NOMO-1 treated with DMSO at 0.1 percent for 48 hours (cell line): ENCODE measurements at regions not wholly inside any gene's neighbourhood (a gene's known extent, or its start where the extent isn't known, plus 50 kb on each side); places are given as distances from the start of the nearest gene placed in this dataset.
"Not testable (repeated sequence)": the region's sequence is repeated elsewhere in the genome, so short reads cannot be mapped to it uniquely, and the experiment has no call there.

Experiments
- DNase-seq: peaks from one replicate; lab custom pipeline; 2025; ENCODE audit not compliant: unreplicated experiment; lab: John Stamatoyannopoulos, UW

DNA sequence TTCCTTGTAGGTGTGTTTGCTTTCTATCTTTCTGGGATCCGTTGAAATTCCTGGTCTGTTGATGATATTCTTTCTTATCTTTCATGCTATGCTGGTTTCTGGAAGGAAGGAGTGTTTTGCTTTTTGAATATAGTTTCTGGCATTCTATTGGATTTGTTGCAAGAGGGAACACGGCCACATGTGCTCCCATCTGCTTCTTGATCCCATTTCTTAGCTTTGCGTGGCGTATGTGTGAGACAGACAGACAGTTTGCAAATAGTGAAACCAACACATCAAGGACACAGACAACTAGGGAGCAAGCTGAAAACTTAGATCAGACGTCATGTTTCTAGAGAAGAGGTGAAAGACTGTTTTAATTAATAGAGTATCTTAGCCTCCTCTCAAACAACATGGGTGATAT is 261.9 kb upstream of the PUDP start:
- DNase-seq = no peak

DNA sequence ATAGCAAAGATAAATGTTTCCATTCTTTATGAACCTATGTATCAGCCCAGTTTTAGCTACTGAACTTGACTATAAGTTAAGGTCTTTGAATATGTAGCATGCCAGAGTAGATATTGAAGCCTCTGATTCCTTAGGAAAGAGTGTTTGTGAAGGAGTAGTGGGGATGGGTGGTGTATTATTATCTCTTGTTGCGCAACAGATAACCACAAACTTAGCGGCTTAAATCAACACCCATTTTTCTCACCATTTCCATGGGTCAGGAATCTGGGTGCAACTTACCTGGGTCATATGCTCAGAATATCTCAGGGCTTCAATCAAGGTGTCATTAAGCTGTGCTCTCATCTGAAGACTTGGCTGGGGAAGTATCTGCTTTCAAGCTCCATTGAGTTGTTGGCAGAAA is 251.4 kb upstream of the PUDP start:
- DNase-seq = no peak

DNA sequence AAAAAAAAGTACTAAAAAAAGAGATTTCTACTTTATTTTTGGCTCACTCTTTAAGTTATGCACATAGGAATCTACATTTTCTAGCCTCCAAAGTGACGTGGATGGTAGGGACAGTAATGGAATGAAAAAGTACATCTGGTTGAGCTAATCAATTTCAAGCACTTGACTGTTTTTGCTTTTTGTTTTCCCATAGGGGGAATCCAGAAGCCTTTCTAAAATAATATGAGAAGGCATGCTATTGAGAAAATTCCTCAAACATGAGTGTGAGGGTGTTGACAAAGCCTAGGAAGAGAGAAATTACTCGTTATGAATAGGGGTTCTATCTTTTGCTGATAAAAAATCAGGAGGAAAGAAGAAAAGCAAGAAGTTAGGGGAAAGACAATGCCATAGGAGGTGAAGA is 242.5 kb upstream of the PUDP start:
- no peak for DNase-seq

DNA sequence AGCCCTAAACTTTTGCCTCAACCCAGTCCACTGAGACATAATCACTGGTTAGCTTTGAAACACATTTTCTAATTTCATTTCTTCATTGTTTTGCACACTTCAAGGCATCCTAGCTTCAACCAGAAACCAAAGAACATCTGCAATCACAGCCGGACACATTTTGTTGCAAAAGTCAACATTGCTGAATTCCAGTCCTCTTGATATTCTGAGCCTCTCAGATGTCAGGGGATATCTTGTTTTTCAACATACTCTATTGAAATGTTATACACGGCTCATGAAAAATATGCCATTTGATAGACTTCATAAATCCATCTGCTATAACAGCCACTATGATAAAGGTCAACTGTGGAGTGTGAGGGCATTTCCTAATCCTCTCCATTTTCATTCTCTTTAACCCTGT is 241.6 kb upstream of the PUDP start:
- DNase-seq = no peak

DNA sequence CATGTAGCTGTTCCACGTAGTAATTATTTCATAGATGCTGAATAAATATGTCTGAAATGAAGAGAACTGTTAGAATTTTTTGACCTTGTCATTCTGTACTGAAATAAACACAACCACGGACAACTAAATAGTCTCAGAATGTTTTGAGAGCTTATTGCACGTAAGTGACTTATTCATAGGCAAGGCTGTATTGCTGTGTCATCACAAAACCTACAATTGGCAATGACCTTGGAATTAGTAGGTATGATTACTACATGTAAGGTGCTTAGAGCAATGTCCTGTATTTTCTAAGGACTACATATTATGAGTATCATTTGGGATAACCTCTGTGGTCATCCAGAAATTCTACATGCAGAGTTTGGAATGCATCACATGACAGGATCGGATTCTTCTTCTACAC is 237.2 kb upstream of the PUDP start:
- no peak for DNase-seq

DNA sequence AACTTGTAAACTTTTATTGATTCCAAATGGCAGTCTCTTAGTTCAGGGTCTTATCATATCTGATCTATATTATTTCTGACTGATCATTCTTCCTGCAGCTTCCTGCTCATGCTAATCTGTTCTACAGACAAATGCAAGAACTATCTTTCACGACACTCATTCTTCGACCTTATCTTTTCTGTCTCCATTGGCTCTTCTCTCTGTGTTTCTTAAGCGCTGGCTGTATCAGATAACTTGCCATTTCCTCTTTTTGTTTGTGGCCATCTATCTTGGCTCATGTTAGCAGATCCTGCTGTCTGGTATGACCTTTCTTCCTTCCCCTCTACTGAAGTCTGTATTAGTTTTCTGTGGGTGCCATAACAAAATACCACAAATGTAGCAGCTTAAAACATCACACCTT is 230.5 kb upstream of the PUDP start:
- DNase-seq = peak; percentile 59

DNA sequence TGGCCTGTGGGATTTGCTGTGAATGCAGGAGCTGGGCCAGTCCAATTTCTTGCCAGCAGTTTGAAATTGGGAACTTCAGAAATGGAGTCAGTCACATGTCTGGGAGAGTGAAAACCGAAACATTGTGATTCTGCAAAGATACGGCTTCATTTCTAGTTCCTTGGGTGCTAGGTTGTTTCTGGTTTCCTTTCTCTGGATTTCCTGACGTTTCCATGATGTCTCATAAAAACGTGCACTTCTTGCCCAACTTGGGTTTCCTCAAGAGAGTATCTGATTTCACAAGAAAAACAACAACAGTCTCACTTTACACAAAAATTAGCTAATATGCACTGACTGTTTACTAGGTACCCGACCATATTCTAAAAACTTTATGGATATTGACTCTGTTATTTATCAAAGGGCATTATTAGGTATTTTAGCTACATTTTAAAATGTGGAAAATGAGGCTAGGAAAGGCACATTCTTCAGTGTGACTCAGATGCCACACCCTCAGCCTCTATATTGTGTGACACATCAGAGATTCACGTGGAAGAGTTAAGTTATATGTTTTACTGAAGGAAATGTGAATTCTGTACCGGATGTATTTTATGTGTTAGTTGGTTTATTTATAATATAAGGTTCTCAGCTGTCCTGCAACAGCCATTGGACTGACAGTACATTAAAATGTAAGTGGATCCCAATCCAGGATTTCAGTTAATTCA is 225.0 kb upstream of the PUDP start:
- peak; percentile 42 for DNase-seq

DNA sequence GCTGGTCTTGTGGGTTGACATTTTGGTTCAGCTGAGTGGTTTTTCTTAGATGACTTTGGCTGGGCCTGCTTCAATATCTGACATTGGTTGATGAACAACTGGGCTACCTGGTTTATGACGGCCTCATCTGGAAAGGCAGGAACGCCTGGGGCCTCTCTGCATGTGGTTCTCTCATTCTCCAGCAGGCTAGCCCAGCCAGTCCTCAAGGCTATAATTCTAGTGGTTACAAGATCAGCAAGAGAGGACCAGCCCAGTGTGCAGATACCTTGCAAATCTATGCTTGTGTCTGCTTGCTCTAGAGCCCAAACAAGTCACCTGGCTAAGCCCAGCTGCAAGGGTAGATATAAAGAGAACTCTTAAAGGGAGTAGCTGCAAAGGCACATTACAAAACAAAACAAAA is 214.2 kb upstream of the PUDP start:
- no peak for DNase-seq

DNA sequence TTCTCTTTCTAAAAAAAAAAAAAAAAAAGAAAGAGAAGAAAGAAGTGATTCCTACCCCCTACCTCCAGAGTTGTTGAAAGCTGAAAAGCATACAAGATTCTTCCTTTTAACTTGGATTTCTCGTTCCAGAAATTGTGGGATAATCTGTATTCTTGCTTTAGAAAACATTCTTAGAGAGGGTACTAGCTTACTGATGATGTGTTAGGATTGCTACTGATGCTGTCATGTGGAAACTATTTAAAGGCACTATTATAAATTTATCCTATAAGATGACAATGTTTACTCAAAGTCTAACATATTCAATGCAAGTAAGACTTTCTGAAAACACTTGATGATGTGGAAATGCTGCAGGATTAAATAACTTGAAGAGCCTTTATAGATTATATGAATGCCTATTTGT is 204.0 kb upstream of the PUDP start:
- DNase-seq = no peak

DNA sequence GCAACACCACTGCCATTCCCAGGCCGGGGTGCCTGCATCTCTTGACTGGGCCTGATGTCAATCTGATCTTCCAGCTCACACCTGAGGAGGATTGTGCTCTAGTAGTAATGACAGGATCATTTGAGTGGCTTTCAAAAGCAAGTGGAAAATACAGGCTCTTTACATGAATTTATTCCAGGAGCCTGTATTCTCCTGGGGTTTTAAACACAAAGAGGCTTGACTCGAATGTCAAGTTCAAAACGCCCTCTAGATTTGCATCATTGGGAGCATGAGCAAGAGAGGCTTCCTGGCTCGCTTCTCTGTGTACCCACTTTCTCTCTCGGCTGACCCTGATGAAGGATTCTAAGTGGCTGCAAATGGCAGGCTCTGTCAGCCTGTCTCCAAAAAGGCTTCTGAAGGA is 199.5 kb upstream of the PUDP start:
- DNase-seq = no peak

DNA sequence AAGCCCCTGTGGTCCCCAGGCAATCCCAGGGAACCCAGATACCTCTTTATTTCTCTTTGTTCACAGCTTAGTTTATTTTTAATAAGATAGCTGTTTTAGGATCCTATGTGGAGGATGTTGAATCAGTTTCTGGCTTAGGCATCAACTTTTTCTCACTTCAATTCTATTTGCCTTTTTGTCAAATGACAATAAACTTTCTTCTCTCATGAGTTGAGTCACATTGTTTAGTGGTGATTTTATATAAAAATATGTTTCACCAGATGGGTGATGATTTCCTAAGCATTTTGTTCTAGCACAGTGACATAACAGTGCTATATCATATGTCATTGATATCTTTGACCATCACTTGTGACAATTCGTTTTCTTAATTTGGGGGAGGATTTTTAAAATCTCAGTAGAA is 198.1 kb upstream of the PUDP start:
- DNase-seq = no peak

DNA sequence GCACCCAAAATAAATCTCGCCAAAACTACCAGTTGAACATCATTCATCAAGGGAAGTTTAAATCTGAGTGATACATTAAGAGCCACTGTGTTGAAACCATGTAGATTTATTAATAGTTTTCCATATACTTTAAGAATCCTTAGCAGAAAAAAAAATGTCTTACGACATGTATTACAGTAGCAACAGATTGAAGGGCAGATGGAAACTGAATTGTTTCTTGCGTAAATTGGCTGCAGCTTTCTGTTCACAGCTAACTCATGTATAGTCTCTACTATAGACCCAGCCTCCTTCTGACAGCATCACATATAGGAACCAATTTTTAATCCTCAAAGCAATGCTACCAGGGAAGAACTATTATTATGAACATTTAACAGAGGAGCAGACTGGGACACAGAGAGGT is 195.2 kb upstream of the PUDP start:
- DNase-seq = no peak

DNA sequence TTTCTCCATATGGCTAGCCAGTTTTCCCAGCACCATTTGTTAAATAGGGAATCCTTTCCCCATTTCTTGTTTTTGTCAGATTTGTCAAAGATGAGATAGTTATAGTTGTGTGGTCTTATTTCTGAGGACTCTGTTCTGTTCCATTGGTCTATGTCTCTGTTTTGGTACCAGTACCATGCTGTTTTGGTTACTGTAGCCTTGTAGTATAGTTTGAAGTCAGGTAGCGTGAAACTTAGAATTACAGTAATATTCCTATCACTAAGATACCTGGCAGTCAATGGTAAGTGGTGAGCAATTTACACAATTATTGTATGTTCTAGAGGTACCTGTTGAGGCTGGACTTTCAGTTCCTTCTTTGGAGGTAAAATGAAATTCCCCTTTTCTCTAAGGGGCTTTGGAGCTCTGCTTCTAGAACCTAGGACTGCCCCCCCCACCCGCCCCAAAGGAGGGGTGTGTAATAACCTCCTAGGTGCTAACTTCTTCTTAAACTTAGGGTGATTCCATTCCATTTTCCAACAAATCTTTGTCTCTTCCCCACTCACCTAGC is 187.9 kb upstream of the PUDP start:
- not testable (repeated sequence) for DNase-seq

DNA sequence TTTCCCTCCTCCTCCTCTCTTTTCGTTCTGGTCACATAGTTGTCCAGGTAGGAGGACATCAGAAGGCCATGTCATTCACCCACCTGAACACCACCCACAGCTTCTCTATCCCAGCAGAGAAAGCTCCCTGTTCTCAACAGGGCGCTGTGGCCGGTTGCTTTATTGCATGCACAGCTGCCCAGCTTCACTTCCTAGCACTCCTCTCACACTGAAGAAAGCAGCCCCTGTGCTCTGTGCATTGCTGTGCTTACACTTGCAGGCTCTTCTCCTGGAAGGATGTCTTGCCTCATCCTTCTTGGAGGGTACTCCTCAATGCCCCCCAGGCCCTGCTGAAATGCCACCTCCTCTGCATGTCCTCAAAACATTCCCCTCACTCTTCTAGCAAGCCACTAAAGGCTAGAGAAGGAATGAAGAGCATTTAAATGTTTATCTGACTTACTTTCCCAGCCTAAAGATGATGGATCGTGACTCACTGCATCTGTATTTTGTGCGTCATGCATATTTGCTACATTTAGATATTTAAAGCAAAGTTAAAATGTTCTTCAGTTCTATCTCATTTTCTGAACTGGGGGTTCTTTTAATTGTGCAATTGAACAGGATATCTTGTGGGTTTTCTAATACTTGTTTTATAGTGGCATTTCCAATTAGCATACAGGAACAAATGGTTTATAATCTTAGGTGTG is 186.4 kb upstream of the PUDP start:
- no peak for DNase-seq

DNA sequence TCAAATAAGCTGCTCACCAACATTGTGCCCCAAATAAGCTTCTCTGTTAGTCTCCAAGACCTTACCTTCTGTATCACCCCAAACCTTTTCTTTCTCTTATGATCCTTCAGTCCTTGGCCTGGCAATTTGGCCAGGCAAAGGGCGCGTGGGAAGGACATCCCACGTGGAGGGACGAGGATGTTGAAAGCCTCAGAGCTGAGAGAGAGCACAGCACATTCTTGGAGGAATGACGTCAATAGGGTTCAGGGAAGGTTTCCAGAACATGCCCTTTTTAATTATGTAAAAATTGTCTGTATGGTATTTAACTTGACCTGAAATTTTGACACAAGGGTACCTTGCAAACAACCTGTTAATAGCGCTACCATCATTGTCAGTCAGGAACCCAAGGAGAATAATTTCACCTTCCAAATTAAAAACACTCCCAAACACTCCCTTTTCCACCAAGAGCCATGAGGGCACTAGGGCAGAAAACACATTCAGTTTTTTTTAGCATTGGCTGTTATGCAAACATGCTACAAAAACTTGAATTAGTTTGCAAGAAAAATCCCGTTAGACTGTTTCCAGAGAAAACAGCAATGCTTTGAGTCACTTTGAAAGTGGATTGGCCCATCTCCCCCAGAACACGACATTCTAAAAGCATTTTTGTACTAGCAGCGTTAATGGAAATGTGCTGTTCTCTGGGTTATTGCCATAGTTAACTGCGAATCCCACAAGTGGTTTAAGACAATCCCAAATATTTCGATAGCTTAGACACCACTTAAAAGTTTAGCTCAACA is 183.2 kb upstream of the PUDP start:
- no peak for DNase-seq

DNA sequence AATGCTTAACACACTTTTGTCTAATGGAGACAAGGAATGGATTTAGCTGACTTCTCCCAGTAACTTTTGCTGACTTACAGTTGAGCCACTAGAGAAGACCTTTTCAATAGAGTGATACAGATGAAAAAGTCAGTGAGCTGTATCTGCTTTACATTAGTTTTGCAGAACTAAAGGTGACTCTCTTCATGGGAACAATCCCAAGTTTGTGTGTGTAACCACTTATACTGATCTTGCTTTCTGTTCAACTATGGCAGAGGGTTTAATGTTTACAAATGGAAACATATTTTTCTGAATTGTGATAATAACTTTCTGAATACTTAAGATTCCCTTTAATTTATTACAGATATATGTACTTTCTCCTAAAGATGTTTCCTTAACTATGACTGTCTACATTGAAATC is 182.6 kb upstream of the PUDP start:
- no peak for DNase-seq

DNA sequence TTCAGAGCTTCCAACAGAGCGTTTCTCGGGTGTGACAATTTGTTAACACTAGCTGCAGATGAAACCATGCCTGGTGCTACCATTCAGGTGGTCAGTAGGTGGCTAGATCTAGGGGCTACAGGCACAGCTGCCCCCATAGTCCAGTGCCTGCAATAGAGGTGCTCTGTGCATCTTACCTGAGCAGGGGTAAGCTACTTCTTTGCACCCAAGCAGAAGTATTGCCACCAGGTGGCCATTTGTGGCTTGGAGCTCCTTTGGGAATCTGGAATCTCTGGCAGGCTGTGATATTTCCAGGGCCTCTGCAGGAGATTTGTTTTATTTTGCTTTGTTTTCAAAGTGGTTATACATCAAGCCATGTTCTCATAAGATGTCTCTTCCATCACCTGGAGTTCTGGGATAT is 170.7 kb upstream of the PUDP start:
- no peak for DNase-seq

DNA sequence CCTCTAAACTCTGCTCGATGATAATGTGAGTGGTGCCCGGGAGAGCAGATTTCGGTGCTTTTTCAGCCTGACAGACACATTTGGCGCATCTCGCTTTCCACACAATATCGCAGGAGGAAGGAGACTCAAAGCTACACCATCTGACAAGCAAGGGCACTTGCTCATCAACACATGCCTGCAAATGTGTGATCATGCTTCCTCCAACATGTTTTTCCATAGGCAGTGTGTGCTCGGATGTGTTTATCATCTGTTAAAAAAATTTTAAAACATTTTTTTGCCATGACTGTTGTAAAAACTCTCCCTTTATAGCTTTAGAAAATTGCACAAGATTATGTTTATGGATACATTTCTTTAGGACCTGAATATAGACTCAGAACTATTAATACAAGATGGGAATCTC is 170.3 kb upstream of the PUDP start:
- DNase-seq = no peak

DNA sequence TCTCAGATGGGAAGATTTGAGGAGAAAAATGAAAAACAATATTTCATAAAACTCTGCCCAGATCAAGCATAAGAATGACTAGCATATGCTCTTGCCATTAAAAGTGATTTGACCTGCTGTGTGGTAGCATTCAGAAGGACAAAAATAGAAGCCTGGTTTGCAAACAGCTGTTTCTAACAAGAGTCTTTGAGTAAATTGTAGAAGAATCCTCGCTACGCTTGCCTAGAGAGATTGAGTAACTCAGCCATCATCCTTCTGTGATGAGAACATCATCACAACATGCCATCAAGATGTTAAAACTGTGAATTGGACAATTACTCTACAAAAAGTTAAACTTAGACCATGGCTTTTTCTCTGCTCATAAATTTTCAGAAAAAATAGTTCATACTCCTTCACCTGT is 168.9 kb upstream of the PUDP start:
- DNase-seq = peak; percentile 1

DNA sequence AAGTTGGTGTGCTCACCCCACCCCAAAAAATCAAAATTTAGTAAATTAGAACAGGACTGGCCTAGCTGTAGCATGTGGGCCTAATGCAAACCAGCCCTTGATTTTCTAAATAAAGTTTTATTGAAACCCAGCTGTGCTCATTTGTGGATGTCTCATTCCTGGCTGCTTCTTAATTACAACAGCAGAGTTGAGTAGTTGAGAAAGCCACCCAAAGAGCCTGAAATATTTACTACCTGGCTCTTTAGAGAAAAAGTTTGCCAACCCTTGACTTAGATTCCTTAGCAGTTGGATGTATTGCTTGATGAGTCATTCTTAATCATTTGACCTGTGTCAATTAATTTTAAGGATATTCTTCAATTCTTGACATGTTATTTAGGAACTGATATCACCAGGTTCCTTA is 168.3 kb upstream of the PUDP start:
- DNase-seq = peak; percentile 11

DNA sequence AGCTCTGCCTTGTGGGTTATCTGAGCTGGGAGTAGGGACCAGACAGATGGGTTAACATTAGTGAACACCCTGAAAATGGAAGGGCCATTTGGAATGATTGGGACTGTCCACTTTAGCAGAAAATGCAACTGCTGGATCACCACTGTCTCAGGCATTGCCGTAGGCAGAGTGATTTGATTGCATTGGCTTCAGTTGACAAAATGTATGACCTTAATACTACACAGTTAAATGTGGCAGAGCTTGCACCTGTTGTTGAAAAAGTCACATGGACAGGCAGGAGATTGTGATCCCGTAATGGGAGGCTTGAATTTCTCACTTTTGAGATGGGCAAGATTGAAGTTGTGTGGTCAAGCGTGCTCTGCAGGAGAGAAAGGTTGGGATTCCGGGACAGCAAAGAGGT is 166.5 kb upstream of the PUDP start:
- DNase-seq = no peak

DNA sequence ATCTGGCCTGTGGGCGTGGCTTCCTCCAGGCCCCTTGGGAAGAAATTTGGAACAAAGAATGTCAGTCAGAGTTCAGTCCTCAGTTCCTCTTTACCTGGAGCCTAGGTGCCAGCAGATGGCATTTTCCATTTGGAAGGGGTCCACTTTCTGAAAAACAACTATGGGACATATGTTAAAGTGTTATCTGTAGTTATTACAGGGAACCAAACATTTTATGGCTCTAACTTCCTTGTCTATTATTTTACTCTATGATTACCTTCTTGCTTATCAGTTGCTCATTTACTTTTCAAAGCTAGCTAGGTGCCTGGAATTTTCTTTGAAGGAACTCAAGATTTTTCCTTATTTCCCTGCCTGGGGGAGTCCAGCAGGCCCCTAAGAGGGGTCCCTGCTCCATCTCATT is 159.8 kb upstream of the PUDP start:
- DNase-seq = no peak
